ENCODE measurements at regions not wholly inside any gene's neighbourhood (a gene's known extent, or its start where the extent isn't known, plus 50 kb on each side); places are given as distances from the start of the nearest gene placed in this dataset.

DNA sequence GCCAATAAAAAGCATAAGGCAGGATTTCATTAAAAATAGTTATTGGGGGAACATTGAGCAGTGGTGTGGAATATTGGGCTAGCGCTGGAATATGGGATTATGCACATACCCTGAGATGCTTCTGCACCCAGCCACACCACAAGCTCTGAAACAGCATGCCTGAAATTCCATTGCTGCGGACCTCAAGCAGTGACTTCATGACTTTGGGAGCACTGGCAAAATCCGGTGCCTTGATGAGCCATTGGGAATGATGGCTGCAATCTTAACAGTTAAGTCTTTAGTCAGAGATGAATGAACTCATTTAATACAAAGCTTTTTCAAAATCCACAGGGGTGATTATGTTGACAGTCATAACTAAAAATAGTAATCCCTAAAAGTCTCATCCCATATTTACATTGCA lies 274.7 kb upstream of the MTPN start:
- Histone ChIP-seq H3K27ac (no peak overlapping the region), H3K36me3 (no peaks in the 10 kb centered on the region), H3K9me3 (no peaks in the 10 kb centered on the region), H3K4me1 (ENCODE audit: control insufficient read depth in 1 of 2, insufficient read depth in 1 of 2, low read depth in 1 of 2, low read length in 1 of 2) (no peaks in the 10 kb centered on the region), H3K27me3 (no peaks in the 10 kb centered on the region), H3K4me3 (ENCODE audit: low read depth in 1 of 2, low read length in 1 of 2) (no peak overlapping the region)
- TF ChIP-seq, protein P1, sequence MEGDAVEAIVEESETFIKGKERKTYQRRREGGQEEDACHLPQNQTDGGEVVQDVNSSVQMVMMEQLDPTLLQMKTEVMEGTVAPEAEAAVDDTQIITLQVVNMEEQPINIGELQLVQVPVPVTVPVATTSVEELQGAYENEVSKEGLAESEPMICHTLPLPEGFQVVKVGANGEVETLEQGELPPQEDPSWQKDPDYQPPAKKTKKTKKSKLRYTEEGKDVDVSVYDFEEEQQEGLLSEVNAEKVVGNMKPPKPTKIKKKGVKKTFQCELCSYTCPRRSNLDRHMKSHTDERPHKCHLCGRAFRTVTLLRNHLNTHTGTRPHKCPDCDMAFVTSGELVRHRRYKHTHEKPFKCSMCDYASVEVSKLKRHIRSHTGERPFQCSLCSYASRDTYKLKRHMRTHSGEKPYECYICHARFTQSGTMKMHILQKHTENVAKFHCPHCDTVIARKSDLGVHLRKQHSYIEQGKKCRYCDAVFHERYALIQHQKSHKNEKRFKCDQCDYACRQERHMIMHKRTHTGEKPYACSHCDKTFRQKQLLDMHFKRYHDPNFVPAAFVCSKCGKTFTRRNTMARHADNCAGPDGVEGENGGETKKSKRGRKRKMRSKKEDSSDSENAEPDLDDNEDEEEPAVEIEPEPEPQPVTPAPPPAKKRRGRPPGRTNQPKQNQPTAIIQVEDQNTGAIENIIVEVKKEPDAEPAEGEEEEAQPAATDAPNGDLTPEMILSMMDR (IDR thresholded peaks at IDR 0.05) = no peak

DNA sequence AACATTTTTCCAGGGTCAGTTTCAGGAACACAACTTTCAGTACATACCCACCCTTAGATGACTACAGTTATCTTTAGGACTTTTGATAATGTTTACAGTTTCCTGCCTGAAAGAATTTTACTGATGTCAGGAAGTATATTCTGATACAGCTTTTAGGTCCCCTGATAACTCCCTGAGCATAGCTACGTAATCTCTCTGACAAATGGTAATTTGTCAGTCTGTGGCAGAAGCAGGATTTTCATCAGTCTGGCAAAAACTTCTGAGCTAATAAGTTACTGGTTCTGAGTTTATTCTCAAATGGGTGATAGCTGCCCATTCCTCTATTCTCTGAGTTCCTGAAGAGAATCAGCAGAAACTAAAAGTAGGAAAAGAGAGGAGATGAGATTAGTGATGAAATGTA lies 270.1 kb upstream of the MTPN start:
- no peaks in the 10 kb centered on the region for H3K9me3 ChIP-seq
- H3K4me3 ChIP-seq (ENCODE audit: low read depth in 1 of 2, low read length in 1 of 2) = no peak overlapping the region
- H3K27ac ChIP-seq = no peak overlapping the region
- no peaks in the 10 kb centered on the region for H3K4me1 ChIP-seq (ENCODE audit: control insufficient read depth in 1 of 2, insufficient read depth in 1 of 2, low read depth in 1 of 2, low read length in 1 of 2)
- TF ChIP-seq, protein P1 (IDR thresholded peaks at IDR 0.05) = no peak
- H3K27me3 ChIP-seq = no peaks in the 10 kb centered on the region
- no peaks in the 10 kb centered on the region for H3K36me3 ChIP-seq

DNA sequence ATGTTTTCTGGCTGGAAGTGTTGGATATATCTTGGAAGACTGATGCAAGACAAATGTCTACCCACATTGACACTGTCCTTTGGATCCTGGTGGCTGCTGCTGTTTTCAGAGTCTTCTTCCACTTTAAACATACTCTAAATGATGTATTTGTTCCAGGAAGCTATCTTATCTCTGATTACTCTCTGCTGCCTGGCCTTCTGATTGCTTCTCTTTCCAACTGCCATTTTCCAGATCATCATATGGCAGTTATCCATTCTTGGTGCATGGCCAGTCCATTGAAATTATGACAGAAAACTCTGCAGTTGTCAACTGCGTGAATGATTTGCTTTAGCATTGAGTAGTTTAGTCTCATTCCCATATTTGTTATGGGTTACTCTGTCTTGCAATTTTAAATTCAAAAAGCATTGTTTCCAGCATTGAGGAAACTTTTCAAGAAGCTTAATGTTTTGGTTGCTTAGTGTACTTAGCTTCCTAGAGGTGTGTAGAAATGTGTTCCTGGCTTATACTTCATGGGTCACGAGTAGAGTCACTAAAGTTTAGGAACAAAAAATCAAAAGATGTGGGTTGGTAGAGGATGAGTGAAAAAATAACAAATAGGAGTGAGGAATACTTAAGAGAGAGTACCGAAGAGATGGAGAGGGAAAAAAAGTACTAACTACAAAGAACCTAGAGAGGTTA lies 268.3 kb upstream of the MTPN start:
- Histone ChIP-seq H3K36me3 (no peaks in the 10 kb centered on the region), H3K27me3 (no peaks in the 10 kb centered on the region), H3K4me1 (ENCODE audit: control insufficient read depth in 1 of 2, insufficient read depth in 1 of 2, low read depth in 1 of 2, low read length in 1 of 2) (no peaks in the 10 kb centered on the region), H3K4me3 (ENCODE audit: low read depth in 1 of 2, low read length in 1 of 2) (no peak overlapping the region), H3K27ac (no peak overlapping the region), H3K9me3 (no peaks in the 10 kb centered on the region)
- TF ChIP-seq, protein P1 (IDR thresholded peaks at IDR 0.05) = no peak

DNA sequence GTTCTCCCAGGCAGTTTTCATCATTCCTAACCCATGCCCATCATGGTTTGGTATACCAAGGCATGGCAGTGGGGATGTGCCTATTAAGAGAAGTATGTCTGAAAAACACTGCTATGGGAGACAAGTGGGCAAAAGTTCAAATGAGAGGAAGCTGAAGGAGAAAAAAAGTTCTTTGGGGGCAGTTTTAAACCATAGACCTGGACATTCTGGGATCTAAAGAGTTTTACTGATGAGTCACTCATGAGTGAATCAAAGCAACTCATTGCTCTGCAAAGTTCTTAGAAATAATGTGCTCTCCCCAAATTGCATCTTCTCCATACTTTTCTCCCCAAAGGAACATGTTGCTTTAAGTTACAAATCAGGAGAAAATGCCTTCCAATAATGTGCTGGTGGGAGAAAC lies 256.9 kb upstream of the MTPN start:
- Histone ChIP-seq H3K9me3 (no peaks in the 10 kb centered on the region), H3K4me3 (ENCODE audit: low read depth in 1 of 2, low read length in 1 of 2) (no peak overlapping the region), H3K4me1 (ENCODE audit: control insufficient read depth in 1 of 2, insufficient read depth in 1 of 2, low read depth in 1 of 2, low read length in 1 of 2) (no peaks in the 10 kb centered on the region), H3K27ac (no peak overlapping the region), H3K27me3 (no peaks in the 10 kb centered on the region), H3K36me3 (no peaks in the 10 kb centered on the region)
- TF ChIP-seq, protein P1 (IDR thresholded peaks at IDR 0.05) = no peak

DNA sequence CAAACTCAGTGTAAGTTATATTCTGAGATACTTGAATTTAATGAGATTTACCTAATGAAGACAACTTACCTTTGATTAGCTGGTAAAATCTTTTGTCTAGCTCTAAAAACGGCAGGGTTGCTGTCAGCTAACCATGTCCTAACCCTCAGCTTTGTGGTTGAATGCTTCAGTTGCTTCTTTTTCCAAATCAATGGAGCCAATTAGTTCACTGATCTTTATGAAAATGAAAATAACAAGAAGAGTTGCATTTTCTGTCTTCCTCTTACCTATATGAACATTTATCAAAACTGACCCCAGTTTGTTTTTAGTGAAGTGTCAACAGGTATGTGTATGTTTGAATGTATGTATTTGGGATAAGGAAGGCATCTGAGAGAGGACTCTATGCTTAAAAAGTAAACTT lies 253.1 kb upstream of the MTPN start:
- H3K4me3 ChIP-seq (ENCODE audit: low read depth in 1 of 2, low read length in 1 of 2) = no peak overlapping the region
- peaks cover 3% of the 10 kb centered on the region for H3K9me3 ChIP-seq
- H3K27me3 ChIP-seq = no peaks in the 10 kb centered on the region
- TF ChIP-seq, protein P1 (IDR thresholded peaks at IDR 0.05) = no peak
- no peaks in the 10 kb centered on the region for H3K4me1 ChIP-seq (ENCODE audit: control insufficient read depth in 1 of 2, insufficient read depth in 1 of 2, low read depth in 1 of 2, low read length in 1 of 2)
- no peaks in the 10 kb centered on the region for H3K36me3 ChIP-seq
- no peak overlapping the region for H3K27ac ChIP-seq
